Neuronal stem cell (in vitro differentiated cells): ENCODE measurements at regions not wholly inside any gene's neighbourhood (a gene's known extent, or its start where the extent isn't known, plus 50 kb on each side); places are given as distances from the start of the nearest gene placed in this dataset.

Experiments used
- DNase-seq: peaks from one replicate; pipeline ENCODE4 v3.0.0-alpha.2; 2013; ENCODE audit warnings: low spot score
- H2AFZ ChIP-seq: one replicate; pipeline ENCODE4 v1.6.1; 2013; ENCODE audit warnings: mild to moderate bottlenecking, low read length, inconsistent platforms
- H2AK5ac ChIP-seq: 2 replicates; pipeline ENCODE4 v1.6.1; 2013; ENCODE audit warnings: low read depth, mild to moderate bottlenecking, inconsistent platforms, low read length, moderate library complexity, mixed read lengths
- H2BK120ac ChIP-seq: 2 replicates; pipeline ENCODE4 v1.6.1; 2013; ENCODE audit warnings: low read depth, mild to moderate bottlenecking, inconsistent platforms, low read length, moderate library complexity, mixed read lengths
- H2BK12ac ChIP-seq: one replicate; pipeline ENCODE4 v1.6.1; 2013; ENCODE audit warnings: low read length, inconsistent platforms
- H2BK15ac ChIP-seq: 2 replicates; pipeline ENCODE4 v1.6.1; 2013; ENCODE audit warnings: mild to moderate bottlenecking, low read length, inconsistent platforms, mixed read lengths
- H2BK5ac ChIP-seq: one replicate; pipeline ENCODE4 v1.6.1; 2013; ENCODE audit warnings: inconsistent platforms, mild to moderate bottlenecking, low read length, moderate library complexity
- H3K14ac ChIP-seq: one replicate; pipeline ENCODE4 v1.6.1; 2013; ENCODE audit warnings: low read length, inconsistent platforms
- H3K18ac ChIP-seq: 2 replicates; pipeline ENCODE4 v1.6.1; 2013; ENCODE audit warnings: low read length, inconsistent platforms
- H3K23ac ChIP-seq: 2 replicates; pipeline ENCODE4 v1.6.1; 2013; ENCODE audit warnings: low read depth, mild to moderate bottlenecking, mixed read lengths, low read length, inconsistent platforms; ENCODE audit not compliant: poor library complexity
- H3K27ac ChIP-seq: replicated peaks from 3 replicates; pipeline ENCODE4 v1.5.1; 2013; ENCODE audit warnings: low read length, inconsistent platforms
- H3K27me3 ChIP-seq, 3 experiments: 2 replicates each; pipeline ENCODE4 v1.6.1; 2013; ENCODE audit warnings: low read length in 3 of 3, mild to moderate bottlenecking in 2 of 3, inconsistent platforms in 1 of 3, low read depth in 1 of 3, mixed read lengths in 1 of 3, moderate library complexity in 1 of 3; ENCODE audit not compliant: control insufficient read depth in 3 of 3, insufficient read depth in 3 of 3
- H3K36me3 ChIP-seq, 2 donors: replicated peaks in 1 of 2; 2 replicates each; pipeline ENCODE4 v1.6.1; 2013; ENCODE audit warnings: low read length in 2 of 2; ENCODE audit not compliant: control insufficient read depth in 2 of 2, insufficient read depth in 2 of 2
- H3K4ac ChIP-seq: 2 replicates; pipeline ENCODE4 v1.6.1; 2013; ENCODE audit warnings: inconsistent platforms, mild to moderate bottlenecking, low read length, moderate library complexity
- H3K4me1 ChIP-seq, 2 donors: 1 replicate in 1 of 2; 2 replicates in 1 of 2; pipeline ENCODE4 v1.6.1; 2013; ENCODE audit warnings: low read length in 2 of 2, low read depth in 1 of 2; ENCODE audit not compliant: control insufficient read depth in 2 of 2, insufficient read depth in 1 of 2
- H3K4me2 ChIP-seq: one replicate; pipeline ENCODE4 v1.6.1; 2013; ENCODE audit warnings: mild to moderate bottlenecking, low read length, inconsistent platforms; ENCODE audit not compliant: insufficient read depth, poor library complexity, severe bottlenecking
- H3K4me3 ChIP-seq, 2 donors: 2 replicates each; pipeline ENCODE4 v1.5.1; 2013; ENCODE audit warnings: low read length in 2 of 2, mild to moderate bottlenecking in 2 of 2, inconsistent platforms in 1 of 2, moderate library complexity in 1 of 2
- H3K79me1 ChIP-seq: one replicate; pipeline ENCODE4 v1.6.1; 2013; ENCODE audit warnings: low read depth, mild to moderate bottlenecking, inconsistent platforms, low read length, moderate library complexity
- H3K9ac ChIP-seq: one replicate; pipeline ENCODE4 v1.6.1; 2013; ENCODE audit warnings: mild to moderate bottlenecking, low read depth, low read length, inconsistent platforms; ENCODE audit not compliant: poor library complexity
- H3K9me3 ChIP-seq, 2 donors: replicated peaks in 1 of 2; 2 replicates each; pipeline versions ENCODE3 to v1.6.1; 2013; ENCODE audit warnings: low read length in 2 of 2, mild to moderate bottlenecking in 2 of 2, inconsistent platforms in 1 of 2, low read depth in 1 of 2, mixed read lengths in 1 of 2, moderate library complexity in 1 of 2; ENCODE audit not compliant: control insufficient read depth in 2 of 2, insufficient read depth in 1 of 2
- H4K8ac ChIP-seq: one replicate; pipeline ENCODE4 v1.6.1; 2013; ENCODE audit warnings: low read depth, mild to moderate bottlenecking, inconsistent platforms, low read length, moderate library complexity
- H4K91ac ChIP-seq: one replicate; pipeline ENCODE4 v1.6.1; 2013; ENCODE audit warnings: low read length, low read depth, mild to moderate bottlenecking, inconsistent platforms; ENCODE audit not compliant: poor library complexity
- WGBS, 2 donors: extraction: QIAGEN DNeasy Blood & Tissue Kit; methylation state at CpG; one replicate each; pipeline ENCODE4 v1.1.7; 2013; ENCODE audit warnings: missing lambda C conversion rate in 2 of 2, mixed read lengths in 1 of 2; ENCODE audit not compliant: insufficient read length in 2 of 2, insufficient replicate concordance in 1 of 2; ENCODE audit errors: extremely low coverage in 2 of 2; 5-methylcytosine and 5-hydroxymethylcytosine counted together

DNA sequence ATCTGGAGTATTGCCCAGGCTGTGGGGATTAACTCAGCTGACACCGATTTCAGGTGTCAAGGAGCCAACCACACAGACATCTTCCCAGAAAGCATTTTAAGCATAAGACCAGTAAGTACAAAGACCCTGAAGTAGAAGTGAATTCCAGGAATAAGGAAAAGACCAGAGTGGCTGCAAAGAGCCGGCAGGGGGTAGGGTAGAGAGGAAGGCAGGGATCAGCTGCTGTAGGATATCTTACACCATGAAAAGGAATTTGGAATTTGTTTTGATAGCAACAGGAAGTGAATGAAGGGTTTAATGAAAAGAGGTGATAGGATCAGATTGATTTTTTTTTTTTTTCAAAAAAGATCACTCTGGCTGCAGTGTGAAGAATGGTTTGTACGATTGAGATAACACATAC, 113.6 kb upstream of the PPARGC1A start:
- WGBS, 2 donors: no CpG with 5 or more reads among the region's 3 CpGs
- no peak for DNase-seq
- Histone ChIP-seq H2BK5ac (no peak overlapping the region), H2AK5ac (no peak overlapping the region), H2BK120ac (no peak overlapping the region), H3K23ac (no peak overlapping the region), H3K4me3 (no peak overlapping the region), H3K36me3 (no peaks in the 10 kb centered on the region), H3K27ac (no peak overlapping the region), H4K91ac (no peak overlapping the region), H2BK15ac (no peak overlapping the region), H3K14ac (no peak overlapping the region), H2BK12ac (no peak overlapping the region), H3K4ac (no peak overlapping the region), H3K79me1 (no peaks in the 10 kb centered on the region), H2AFZ (no peak overlapping the region), H4K8ac (no peak overlapping the region), H3K27me3 (peaks cover 0 to 2% (median 0%) of the 10 kb centered on the region in 3 experiments), H3K9me3 (no peaks in the 10 kb centered on the region), H3K18ac (no peak overlapping the region), H3K4me1 (peaks cover 8 to 13% of the 10 kb centered on the region in 2 donors), H3K4me2 (no peak overlapping the region), H3K9ac (no peak overlapping the region)

DNA sequence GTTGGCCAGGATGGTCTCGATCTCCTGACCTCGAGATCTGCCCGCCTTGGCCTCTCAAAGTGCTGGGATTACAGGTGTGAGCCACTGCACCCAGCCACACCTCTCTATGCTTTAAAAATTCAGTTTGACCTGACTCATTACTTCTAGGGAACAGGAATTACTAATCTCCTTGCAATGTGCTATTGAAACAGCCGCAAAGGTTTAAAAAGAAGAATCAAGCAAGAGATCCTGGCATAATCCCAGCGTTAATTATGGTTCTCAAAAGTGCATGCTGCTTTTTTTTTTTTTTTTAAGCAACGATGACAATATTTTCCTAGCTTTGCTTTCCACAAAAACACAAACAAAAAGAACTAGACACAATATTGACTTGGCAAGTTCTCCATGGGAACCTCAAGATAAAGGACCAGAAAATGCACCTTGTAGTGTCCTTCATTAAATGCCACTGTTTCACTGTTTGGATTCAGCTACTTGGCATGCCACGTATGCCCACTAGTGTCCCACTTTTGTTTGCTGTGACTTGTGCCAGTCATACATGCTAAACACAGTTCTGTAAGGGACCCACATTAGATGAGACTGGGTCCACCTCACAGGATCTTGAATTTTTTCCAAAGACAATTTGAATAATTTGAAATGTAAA, 112.6 kb upstream of the PPARGC1A start:
- Histone ChIP-seq H2AK5ac (no peak overlapping the region), H3K18ac (no peak overlapping the region), H3K4me1 (peaks cover 4 to 13% of the 10 kb centered on the region in 2 donors), H2BK5ac (no peak overlapping the region), H2BK12ac (no peak overlapping the region), H3K9ac (no peak overlapping the region), H3K36me3 (no peaks in the 10 kb centered on the region), H3K79me1 (no peaks in the 10 kb centered on the region), H3K9me3 (no peaks in the 10 kb centered on the region), H3K14ac (no peak overlapping the region), H3K4me3 (no peak overlapping the region), H3K4ac (no peak overlapping the region), H3K23ac (no peak overlapping the region), H2BK15ac (no peak overlapping the region), H4K8ac (no peak overlapping the region), H2BK120ac (no peak overlapping the region), H3K27ac (no peak overlapping the region), H2AFZ (no peak overlapping the region), H4K91ac (no peak overlapping the region), H3K27me3 (no peaks in the 10 kb centered on the region), H3K4me2 (no peak overlapping the region)
- no peak for DNase-seq
- WGBS, 2 donors: no CpG with 5 or more reads among the region's 7 CpGs

DNA sequence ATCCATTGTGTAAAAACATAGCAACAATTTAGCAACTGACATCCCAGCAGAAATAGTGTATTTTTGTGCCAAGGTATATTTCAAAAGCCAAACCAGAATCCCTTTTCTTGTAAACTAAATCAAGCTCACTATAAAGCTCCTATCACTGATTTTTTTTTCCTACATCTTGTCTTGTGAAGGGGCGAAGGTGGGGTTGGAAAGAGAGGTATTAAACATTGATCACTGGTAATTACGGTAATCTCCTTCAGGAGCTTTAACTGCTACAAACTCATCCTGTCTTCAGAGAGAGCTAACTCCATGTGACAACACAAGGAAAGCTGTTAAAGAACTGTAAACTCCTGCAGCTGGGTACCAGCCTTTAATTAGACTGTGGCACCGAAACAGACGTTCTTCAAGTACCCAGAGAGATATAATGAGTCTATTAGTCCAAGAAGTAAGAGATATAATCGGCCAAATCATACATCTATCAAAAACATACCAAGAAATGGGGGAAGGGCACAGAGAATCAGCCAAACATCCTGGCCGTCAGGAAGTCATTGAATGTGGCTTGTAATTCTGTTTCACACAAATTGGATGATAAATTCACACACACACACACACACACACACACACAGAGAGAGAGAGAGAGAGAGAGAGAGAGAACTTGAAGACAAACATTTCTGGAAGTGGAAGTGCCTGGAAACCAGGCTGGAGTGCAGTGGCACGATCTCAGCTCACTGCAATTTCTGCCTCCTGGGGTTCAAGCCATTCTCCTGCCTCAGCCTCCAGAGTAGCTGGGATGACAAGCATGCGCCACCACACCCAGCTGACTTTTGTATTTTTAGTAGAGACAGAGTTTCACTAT, 111.9 kb upstream of the PPARGC1A start:
- no peak overlapping the region for H4K8ac ChIP-seq
- H3K9ac ChIP-seq: no peak overlapping the region
- no peak overlapping the region for H2BK12ac ChIP-seq
- no peak overlapping the region for H3K4me3 ChIP-seq
- H3K18ac ChIP-seq: no peak overlapping the region
- H3K9me3 ChIP-seq: no peaks in the 10 kb centered on the region
- WGBS, 2 donors: no CpG with 5 or more reads among the region's 8 CpGs
- H3K4ac ChIP-seq: no peak overlapping the region
- H3K4me2 ChIP-seq: no peak overlapping the region
- no peak overlapping the region for H3K14ac ChIP-seq
- no peaks in the 10 kb centered on the region for H3K79me1 ChIP-seq
- H2BK5ac ChIP-seq: no peak overlapping the region
- H2BK15ac ChIP-seq: no peak overlapping the region
- H3K4me1 ChIP-seq: peaks cover 4 to 13% of the 10 kb centered on the region in 2 donors
- peak overlapping the region; percentile 65 for H2AFZ ChIP-seq
- no peak overlapping the region for H3K27ac ChIP-seq
- H3K36me3 ChIP-seq: no peaks in the 10 kb centered on the region
- H3K27me3 ChIP-seq: no peaks in the 10 kb centered on the region
- no peak overlapping the region for H2AK5ac ChIP-seq
- H2BK120ac ChIP-seq: no peak overlapping the region
- DNase-seq: no peak
- no peak overlapping the region for H4K91ac ChIP-seq
- H3K23ac ChIP-seq: no peak overlapping the region

DNA sequence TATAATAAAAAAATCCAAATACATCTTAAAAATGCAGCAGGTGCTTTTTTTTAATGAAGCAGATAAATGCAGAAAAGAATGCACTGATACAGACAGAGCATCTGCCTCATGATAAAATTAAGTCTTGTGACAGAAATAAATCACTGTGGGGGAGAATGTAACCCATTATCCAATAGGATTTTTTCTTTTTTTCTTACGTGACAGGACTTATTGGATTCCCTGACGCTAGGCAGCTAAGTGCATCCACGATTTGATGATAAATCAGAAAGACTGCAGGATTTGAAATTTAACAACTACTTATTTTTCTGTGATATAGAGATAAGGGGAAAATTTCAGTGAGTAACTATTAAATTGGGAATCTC, 110.6 kb upstream of the PPARGC1A start:
- Histone ChIP-seq H3K27me3 (no peaks in the 10 kb centered on the region), H3K4ac (no peak overlapping the region), H3K27ac (no peak overlapping the region), H2BK5ac (no peak overlapping the region), H2AFZ (no peak overlapping the region), H2AK5ac (no peak overlapping the region), H3K9me3 (no peaks in the 10 kb centered on the region), H2BK15ac (no peak overlapping the region), H3K4me3 (no peak overlapping the region), H4K8ac (no peak overlapping the region), H2BK12ac (no peak overlapping the region), H3K4me1 (peaks cover 4 to 13% of the 10 kb centered on the region in 2 donors), H3K79me1 (no peaks in the 10 kb centered on the region), H3K23ac (no peak overlapping the region), H3K4me2 (no peak overlapping the region), H4K91ac (no peak overlapping the region), H3K9ac (no peak overlapping the region), H3K36me3 (no peaks in the 10 kb centered on the region), H3K18ac (no peak overlapping the region), H3K14ac (no peak overlapping the region), H2BK120ac (no peak overlapping the region)
- WGBS, 2 donors: no CpG with 5 or more reads among the region's 3 CpGs
- no peak for DNase-seq
